ENCODE measurements at regions not wholly inside any gene's neighbourhood (a gene's known extent, or its start where the extent isn't known, plus 50 kb on each side); places are given as distances from the start of the nearest gene placed in this dataset.

- peak overlapping the region in 1 of 2 donors; percentile 2 for H3K27ac ChIP-seq
- H3K9me3 ChIP-seq: no peaks in the 10 kb centered on the region
- intact Hi-C loops (cut with DNase I; ENCODE audit: low total_unique reads): no loop called here
- H3K4me3 ChIP-seq: no peak overlapping the region
- no peaks in the 10 kb centered on the region for H3K4me1 ChIP-seq
- H3K27me3 ChIP-seq: no peaks in the 10 kb centered on the region
- DNase-seq: no peak
- TF ChIP-seq POLR2A (IDR thresholded peaks at IDR 0.05): no peak
- no peak for TF ChIP-seq CTCF (IDR thresholded peaks at IDR 0.05)
- no peaks in the 10 kb centered on the region for H3K36me3 ChIP-seq
Measured at GRCh38 chr9:18350995-18351595, 122.9 kb upstream of the ADAMTSL1 start.

DNA sequence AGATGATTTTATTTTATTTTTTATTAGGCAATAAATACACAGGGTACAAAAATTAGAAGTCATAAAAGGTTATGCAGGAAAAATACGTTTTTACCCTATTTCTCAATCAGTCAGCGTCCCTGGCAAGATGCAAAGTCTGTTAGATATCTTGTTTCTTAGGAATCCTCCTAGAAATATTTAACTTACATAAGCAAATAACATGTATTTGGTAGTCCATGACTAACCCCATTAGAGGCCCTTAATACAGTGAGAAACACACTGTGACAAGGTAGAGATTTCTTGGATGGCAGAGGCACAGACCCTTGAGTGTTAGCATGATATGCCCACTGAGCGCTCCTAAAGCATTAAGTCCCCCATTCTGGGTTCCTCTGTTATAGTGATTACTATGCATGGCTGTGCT is 121.2 kb upstream of the ADAMTSL1 start:
- Histone ChIP-seq H3K27me3 (no peaks in the 10 kb centered on the region), H3K4me3 (no peak overlapping the region), H3K4me1 (no peaks in the 10 kb centered on the region), H3K27ac (no peak overlapping the region), H3K9me3 (no peaks in the 10 kb centered on the region), H3K36me3 (no peaks in the 10 kb centered on the region)
- intact Hi-C loops (cut with DNase I; ENCODE audit: low total_unique reads): no loop called here
- no peak for TF ChIP-seq POLR2A (IDR thresholded peaks at IDR 0.05)
- no peak for TF ChIP-seq CTCF (IDR thresholded peaks at IDR 0.05)
- no peak for DNase-seq

DNA sequence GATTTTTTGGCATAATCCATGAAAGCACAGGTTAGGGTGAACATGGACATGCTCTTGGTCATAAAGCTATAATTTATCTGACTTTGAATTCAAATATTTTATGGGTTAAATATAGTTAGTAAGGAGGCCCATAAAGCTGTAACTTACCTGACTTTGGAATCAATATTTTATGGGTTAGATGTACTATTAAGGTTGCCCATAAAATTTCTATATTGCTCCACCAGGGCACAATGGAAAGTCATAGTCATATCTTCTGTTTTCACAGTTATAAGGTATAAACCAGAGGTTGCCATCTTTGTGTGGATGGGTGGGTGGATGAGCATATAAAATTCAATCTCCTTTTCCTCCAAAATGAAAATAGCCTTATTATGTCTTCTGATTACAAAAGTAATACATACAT is 120.5 kb upstream of the ADAMTSL1 start:
- Histone ChIP-seq H3K36me3 (no peaks in the 10 kb centered on the region), H3K4me1 (no peaks in the 10 kb centered on the region), H3K27me3 (no peaks in the 10 kb centered on the region), H3K4me3 (no peak overlapping the region), H3K9me3 (no peaks in the 10 kb centered on the region), H3K27ac (no peak overlapping the region)
- intact Hi-C loops (cut with DNase I; ENCODE audit: low total_unique reads): no loop called here
- TF ChIP-seq CTCF (IDR thresholded peaks at IDR 0.05) (no peak), POLR2A (IDR thresholded peaks at IDR 0.05) (no peak)
- DNase-seq: no peak

GRCh38 chr9:18357321-18357720 is 116.6 kb upstream of the ADAMTSL1 start:
- Histone ChIP-seq H3K4me3 (no peak overlapping the region), H3K4me1 (no peaks in the 10 kb centered on the region), H3K36me3 (no peaks in the 10 kb centered on the region), H3K27me3 (no peaks in the 10 kb centered on the region), H3K9me3 (no peaks in the 10 kb centered on the region), H3K27ac (no peak overlapping the region)
- intact Hi-C loops (cut with DNase I; ENCODE audit: low total_unique reads): no loop called here
- no peak for DNase-seq
- no peak for TF ChIP-seq POLR2A (IDR thresholded peaks at IDR 0.05)
- no peak for TF ChIP-seq CTCF (IDR thresholded peaks at IDR 0.05)

GRCh38 chr9:18358325-18358724 is 115.6 kb upstream of the ADAMTSL1 start:
- intact Hi-C loops (cut with DNase I; ENCODE audit: low total_unique reads): no loop called here
- no peaks in the 10 kb centered on the region for H3K9me3 ChIP-seq
- no peak overlapping the region for H3K27ac ChIP-seq
- no peak overlapping the region for H3K4me3 ChIP-seq
- H3K36me3 ChIP-seq: no peaks in the 10 kb centered on the region
- no peaks in the 10 kb centered on the region for H3K4me1 ChIP-seq
- no peak for DNase-seq
- TF ChIP-seq CTCF (IDR thresholded peaks at IDR 0.05): no peak
- TF ChIP-seq POLR2A (IDR thresholded peaks at IDR 0.05): no peak
- H3K27me3 ChIP-seq: no peaks in the 10 kb centered on the region

Measured in uterus (tissue), 3 donors.